Sigmoid colon (tissue), 6 donors: ENCODE measurements at regions not wholly inside any gene's neighbourhood (a gene's known extent, or its start where the extent isn't known, plus 50 kb on each side); places are given as distances from the start of the nearest gene placed in this dataset.

Experiments
- DNase-seq: peaks from one replicate; pipeline ENCODE4 v3.0.0-alpha.2; 2019
- H3K27ac ChIP-seq, 4 donors: fragments of 200-600 bp; sonication (generic); one replicate each; pipeline ENCODE4 v1.5.1; 2016 to 2019; ENCODE audit warnings: mild to moderate bottlenecking in 1 of 4
- H3K27me3 ChIP-seq, 3 donors: fragments of 200-600 bp; sonication (generic); one replicate each; pipeline ENCODE4 v1.5.1; 2019; ENCODE audit warnings: mild to moderate bottlenecking in 1 of 3
- H3K36me3 ChIP-seq, 4 donors: fragments of 200-600 bp; sonication (generic); one replicate each; pipeline ENCODE4 v1.5.1; 2016 to 2019
- H3K4me1 ChIP-seq, 4 donors: fragments of 200-600 bp; sonication (generic); one replicate each; pipeline ENCODE4 v1.5.1; 2017 to 2019
- H3K4me3 ChIP-seq, 4 donors: fragments of 200-600 bp; sonication (generic); one replicate each; pipeline ENCODE4 v1.5.1; 2017 to 2019; ENCODE audit warnings: mild to moderate bottlenecking in 2 of 4, moderate library complexity in 1 of 4
- H3K9me3 ChIP-seq, 4 donors: fragments of 200-600 bp in 3 of 4; sonication (generic) in 3 of 4; one replicate each; pipeline versions ENCODE4 v1.5.1 to v1.6.1; 2013 to 2019
- EP300 ChIP-seq, 4 donors: sonication (generic); formaldehyde crosslinking; IDR thresholded peaks; one replicate each; pipeline ENCODE4 v1.6.1; 2017; ENCODE audit warnings: antibody characterized with exemption in 4 of 4
- POLR2A ChIP-seq, 2 donors: fragments of 450-650 bp; IDR thresholded peaks; one replicate each; pipeline ENCODE4 v1.6.1; 2016; ENCODE audit warnings: antibody characterized with exemption in 2 of 2, mild to moderate bottlenecking in 2 of 2, moderate library complexity in 2 of 2
- POLR2AphosphoS5 ChIP-seq, 4 donors: sonication (generic); formaldehyde crosslinking; IDR thresholded peaks; one replicate each; pipeline ENCODE4 v1.6.1; 2017; ENCODE audit warnings: antibody characterized with exemption in 4 of 4
- WGBS, 2 donors: extraction: QIAGEN DNeasy Blood & Tissue Kit; methylation state at CpG; one replicate each; pipeline ENCODE4 v1.1.7; 2013; 5-methylcytosine and 5-hydroxymethylcytosine counted together
- intact Hi-C: fragments of 100-400 bp; cut with DNase I; formaldehyde crosslinking; loops from one replicate; pipeline ENCODE4 v1.15.1; 2023
- TF ChIP-seq, protein P1 (sequence below), 4 experiments: fragments of 450-650 bp in 3 of 4; fragments of 200-600 bp in 1 of 4; IDR thresholded peaks; one replicate each; pipeline ENCODE4 v1.5.1; 2016 to 2019; ENCODE audit warnings: antibody characterized with exemption in 4 of 4, mild to moderate bottlenecking in 3 of 4, moderate library complexity in 2 of 4
- donor health status: healthy with polysubstance abuse.
- donor health status: healthy.

DNA sequence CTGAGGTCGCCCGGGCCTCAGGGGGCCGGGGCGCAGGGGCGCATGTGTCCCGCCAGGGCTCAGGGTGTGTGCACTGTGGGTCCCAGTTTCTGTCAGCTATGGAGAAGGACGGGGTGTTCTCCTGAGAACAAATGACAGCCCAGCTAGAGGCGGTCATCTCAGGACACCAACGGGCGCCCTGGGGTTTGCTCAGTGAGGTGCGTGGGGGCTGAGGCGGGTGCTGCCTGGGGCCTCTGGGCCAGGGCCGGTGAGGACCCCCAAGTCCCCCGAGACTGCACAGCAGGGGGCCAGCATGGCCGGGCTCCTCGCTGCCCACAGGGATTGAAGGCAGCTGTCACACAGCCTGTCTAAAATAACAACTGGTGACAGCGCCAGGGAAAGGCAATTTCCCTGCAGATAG lies 808.8 kb upstream of the SOX11 start:
- no peak for TF ChIP-seq POLR2AphosphoS5 (IDR thresholded peaks at IDR 0.05)
- TF ChIP-seq, protein P1, sequence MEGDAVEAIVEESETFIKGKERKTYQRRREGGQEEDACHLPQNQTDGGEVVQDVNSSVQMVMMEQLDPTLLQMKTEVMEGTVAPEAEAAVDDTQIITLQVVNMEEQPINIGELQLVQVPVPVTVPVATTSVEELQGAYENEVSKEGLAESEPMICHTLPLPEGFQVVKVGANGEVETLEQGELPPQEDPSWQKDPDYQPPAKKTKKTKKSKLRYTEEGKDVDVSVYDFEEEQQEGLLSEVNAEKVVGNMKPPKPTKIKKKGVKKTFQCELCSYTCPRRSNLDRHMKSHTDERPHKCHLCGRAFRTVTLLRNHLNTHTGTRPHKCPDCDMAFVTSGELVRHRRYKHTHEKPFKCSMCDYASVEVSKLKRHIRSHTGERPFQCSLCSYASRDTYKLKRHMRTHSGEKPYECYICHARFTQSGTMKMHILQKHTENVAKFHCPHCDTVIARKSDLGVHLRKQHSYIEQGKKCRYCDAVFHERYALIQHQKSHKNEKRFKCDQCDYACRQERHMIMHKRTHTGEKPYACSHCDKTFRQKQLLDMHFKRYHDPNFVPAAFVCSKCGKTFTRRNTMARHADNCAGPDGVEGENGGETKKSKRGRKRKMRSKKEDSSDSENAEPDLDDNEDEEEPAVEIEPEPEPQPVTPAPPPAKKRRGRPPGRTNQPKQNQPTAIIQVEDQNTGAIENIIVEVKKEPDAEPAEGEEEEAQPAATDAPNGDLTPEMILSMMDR (IDR thresholded peaks at IDR 0.05) = no peak
- no peak for TF ChIP-seq POLR2A (IDR thresholded peaks at IDR 0.05)
- TF ChIP-seq EP300 (IDR thresholded peaks at IDR 0.05) = no peak
- DNase-seq = no peak
- 92 to 93% methylated on average over 17 of the region's 17 CpGs for WGBS, 2 donors
- Histone ChIP-seq H3K27ac (no peak overlapping the region), H3K36me3 (no peaks in the 10 kb centered on the region), H3K27me3 (no peaks in the 10 kb centered on the region), H3K4me3 (no peak overlapping the region), H3K4me1 (no peaks in the 10 kb centered on the region), H3K9me3 (no peaks in the 10 kb centered on the region)
- intact Hi-C loops = no loop called here

DNA sequence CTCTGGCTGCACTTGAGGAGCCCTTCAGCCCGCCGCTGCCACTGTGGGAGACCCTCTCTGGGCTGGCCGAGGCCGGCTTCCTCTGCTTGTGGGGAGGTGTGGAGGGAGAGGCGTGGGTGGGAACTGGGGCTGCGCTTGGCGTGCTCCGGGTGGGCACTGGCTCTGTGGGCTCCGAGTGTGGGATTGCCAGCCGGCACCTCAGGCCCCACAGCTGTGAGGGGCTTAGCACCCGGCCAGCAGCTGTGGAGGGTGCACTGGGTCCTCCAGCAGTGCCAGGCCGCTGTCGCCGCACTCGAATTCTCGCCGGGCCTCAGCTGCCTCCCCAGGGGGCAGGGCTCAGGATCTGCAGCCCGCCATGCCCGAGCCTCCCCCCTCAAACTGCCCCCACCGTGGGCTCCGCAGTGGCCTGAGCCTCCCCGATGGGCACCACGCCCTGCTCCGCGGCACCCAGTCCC lies 808.0 kb upstream of the SOX11 start:
- H3K27me3 ChIP-seq = no peaks in the 10 kb centered on the region
- no peaks in the 10 kb centered on the region for H3K36me3 ChIP-seq
- H3K9me3 ChIP-seq = no peaks in the 10 kb centered on the region
- no peaks in the 10 kb centered on the region for H3K4me1 ChIP-seq
- 93 to 94% methylated on average over 25 of the region's 25 CpGs for WGBS, 2 donors
- intact Hi-C loops = no loop called here
- no peak for TF ChIP-seq POLR2AphosphoS5 (IDR thresholded peaks at IDR 0.05)
- no peak for TF ChIP-seq EP300 (IDR thresholded peaks at IDR 0.05)
- no peak for TF ChIP-seq POLR2A (IDR thresholded peaks at IDR 0.05)
- TF ChIP-seq, protein P1 (IDR thresholded peaks at IDR 0.05) = no peak
- no peak overlapping the region for H3K27ac ChIP-seq
- DNase-seq = no peak
- H3K4me3 ChIP-seq = no peak overlapping the region

DNA sequence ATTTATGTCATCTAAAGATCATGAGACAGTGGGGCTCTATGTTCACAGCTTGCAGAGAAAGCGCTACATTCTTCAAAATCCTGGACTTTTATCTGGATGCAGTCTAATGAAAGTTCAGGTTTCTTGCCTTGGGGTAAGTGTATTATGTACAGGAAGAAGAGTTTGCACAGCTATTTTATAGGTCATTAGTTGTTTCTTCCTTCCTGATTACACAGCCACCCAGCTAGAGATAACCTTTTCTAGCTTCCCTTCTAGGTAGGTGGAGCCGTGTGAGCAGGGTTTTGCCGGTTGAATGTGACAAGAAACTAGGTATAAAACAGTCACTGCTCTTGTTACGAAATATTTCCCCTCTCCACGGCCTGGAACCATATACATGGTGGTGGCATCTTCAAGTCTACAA lies 800.8 kb upstream of the SOX11 start:
- no peaks in the 10 kb centered on the region for H3K4me1 ChIP-seq
- TF ChIP-seq EP300 (IDR thresholded peaks at IDR 0.05) (no peak), POLR2A (IDR thresholded peaks at IDR 0.05) (no peak), POLR2AphosphoS5 (IDR thresholded peaks at IDR 0.05) (no peak)
- TF ChIP-seq, protein P1 (IDR thresholded peaks at IDR 0.05) = no peak
- H3K27me3 ChIP-seq = no peaks in the 10 kb centered on the region
- peaks cover 0 to 5% (median 0%) of the 10 kb centered on the region in 4 donors for H3K9me3 ChIP-seq
- no peaks in the 10 kb centered on the region for H3K36me3 ChIP-seq
- intact Hi-C loops = no loop called here
- no peak overlapping the region for H3K4me3 ChIP-seq
- 48 to 51% methylated on average over 5 of the region's 5 CpGs for WGBS, 2 donors
- no peak overlapping the region for H3K27ac ChIP-seq
- DNase-seq = no peak

DNA sequence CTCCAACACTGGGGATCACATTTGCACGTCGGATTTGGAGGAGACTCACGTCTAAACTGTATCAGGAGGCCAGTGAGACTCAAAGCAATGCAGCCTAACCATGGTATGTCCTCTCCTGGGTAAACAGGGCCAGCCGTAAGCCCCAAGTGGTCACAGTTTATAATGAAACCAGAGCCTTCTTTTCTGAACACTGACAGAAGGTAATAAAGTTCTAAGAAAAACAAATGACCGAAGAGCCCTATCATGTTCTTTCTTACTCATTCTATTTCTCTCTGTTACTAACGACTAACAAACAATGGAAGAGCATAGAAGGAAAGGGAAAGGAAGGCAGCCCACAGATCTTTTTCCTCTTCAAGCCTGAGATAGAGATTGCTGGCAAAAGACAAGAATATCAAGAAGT lies 796.8 kb upstream of the SOX11 start:
- H3K36me3 ChIP-seq = no peaks in the 10 kb centered on the region
- H3K4me1 ChIP-seq = no peaks in the 10 kb centered on the region

More for the DNA sequence above, 796.8 kb upstream of the SOX11 start:
- H3K27me3 ChIP-seq = no peaks in the 10 kb centered on the region
- WGBS, 2 donors = 31 to 33% methylated on average over 6 of the region's 6 CpGs
- H3K27ac ChIP-seq = no peak overlapping the region
- H3K9me3 ChIP-seq = peaks cover 0 to 5% (median 0%) of the 10 kb centered on the region in 4 donors
- TF ChIP-seq POLR2A (IDR thresholded peaks at IDR 0.05) (no peak), EP300 (IDR thresholded peaks at IDR 0.05) (no peak), POLR2AphosphoS5 (IDR thresholded peaks at IDR 0.05) (no peak)
- TF ChIP-seq, protein P1 (IDR thresholded peaks at IDR 0.05) = no peak
- intact Hi-C loops = no loop called here
- DNase-seq = no peak
- no peak overlapping the region for H3K4me3 ChIP-seq
